Esophagus muscularis mucosa (tissue), 4 donors: ENCODE measurements at regions not wholly inside any gene's neighbourhood (a gene's known extent, or its start where the extent isn't known, plus 50 kb on each side); places are given as distances from the start of the nearest gene placed in this dataset.

Experiments
- DNase-seq: peaks from one replicate; pipeline ENCODE4 v3.0.0-alpha.2; 2017; ENCODE audit errors: extremely low spot score
- H3K27ac ChIP-seq, 4 donors: fragments of 200-600 bp; sonication (generic); replicated peaks in 1 of 4; 1 replicate in 3 of 4; 2 replicates in 1 of 4; pipeline ENCODE4 v1.5.1; 2016 to 2019; ENCODE audit warnings: mild to moderate bottlenecking in 1 of 4
- H3K27me3 ChIP-seq, 4 donors: fragments of 200-600 bp; sonication (generic); one replicate each; pipeline versions ENCODE4 v1.5.1 to v1.6.0; 2016 to 2019
- H3K36me3 ChIP-seq, 4 donors: fragments of 200-600 bp; sonication (generic); one replicate each; pipeline ENCODE4 v1.5.1; 2016 to 2019
- H3K4me1 ChIP-seq, 4 donors: fragments of 200-600 bp; sonication (generic); one replicate each; pipeline ENCODE4 v1.5.1; 2016 to 2019
- H3K4me3 ChIP-seq, 4 donors: fragments of 200-600 bp; sonication (generic); 1 replicate in 2 of 4; 2 replicates in 2 of 4; pipeline ENCODE4 v1.5.1; 2016 to 2019; ENCODE audit warnings: mild to moderate bottlenecking in 4 of 4, moderate library complexity in 1 of 4
- H3K9me3 ChIP-seq, 4 donors: fragments of 200-600 bp; sonication (generic); 1 replicate in 3 of 4; 2 replicates in 1 of 4; pipeline ENCODE4 v1.5.1; 2016 to 2019
- CTCF ChIP-seq, 3 experiments: fragments of 200-600 bp in 2 of 3; fragments of 450-650 bp in 1 of 3; sonication (generic) in 2 of 3; IDR thresholded peaks; one replicate each; pipeline ENCODE4 v1.5.1; 2017 to 2019; ENCODE audit warnings: antibody characterized with exemption in 3 of 3, mild to moderate bottlenecking in 2 of 3, moderate library complexity in 1 of 3
- EP300 ChIP-seq: sonication (generic); formaldehyde crosslinking; IDR thresholded peaks from one replicate; pipeline ENCODE4 v1.6.1; 2017; ENCODE audit warnings: antibody characterized with exemption
- POLR2A ChIP-seq: fragments of 450-650 bp; IDR thresholded peaks from one replicate; pipeline ENCODE4 v1.6.1; 2017; ENCODE audit warnings: antibody characterized with exemption, moderate library complexity, mild to moderate bottlenecking, low read depth
- POLR2AphosphoS5 ChIP-seq, 2 donors: sonication (generic); formaldehyde crosslinking; IDR thresholded peaks; one replicate each; pipeline ENCODE4 v1.6.1; 2017; ENCODE audit warnings: antibody characterized with exemption in 2 of 2
- WGBS: methylation state at CpG from one replicate; pipeline ENCODE4 v1.1.5; 2018; 5-methylcytosine and 5-hydroxymethylcytosine counted together
- intact Hi-C: fragments of 100-400 bp; cut with DNase I; formaldehyde crosslinking; loops from one replicate; pipeline ENCODE4 v1.15.1; 2023

DNA sequence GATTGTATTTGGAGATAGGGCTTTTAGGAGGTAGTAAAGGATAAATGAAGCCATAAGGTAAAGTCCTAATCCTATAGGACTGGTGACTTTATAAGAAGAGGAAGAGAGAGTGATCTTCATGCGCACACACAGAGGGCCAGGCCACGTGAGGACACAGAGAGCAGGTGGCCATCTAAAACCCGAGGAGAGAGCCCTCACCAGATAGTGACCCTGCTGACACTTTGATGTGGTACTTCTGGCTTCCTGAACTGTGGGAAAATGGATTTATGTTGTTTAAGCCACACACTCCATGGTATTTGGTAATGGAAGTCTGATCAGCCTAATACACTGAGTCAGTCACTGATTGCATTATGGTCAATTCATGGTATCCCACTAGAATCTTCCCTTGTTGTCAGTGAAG lies 164.9 kb upstream of the TAPT1 start:
- TF ChIP-seq POLR2A (no peak), CTCF (IDR thresholded peaks at IDR 0.05) (no peak), POLR2AphosphoS5 (IDR thresholded peaks at IDR 0.05) (no peak), EP300 (no peak)
- DNase-seq = no peak
- H3K27me3 ChIP-seq = no peaks in the 10 kb centered on the region
- no peak overlapping the region for H3K27ac ChIP-seq
- H3K4me3 ChIP-seq = no peak overlapping the region
- 89% methylated on average over 3 of the region's 3 CpGs for WGBS
- intact Hi-C loops = no loop called here
- no peaks in the 10 kb centered on the region for H3K9me3 ChIP-seq
- H3K36me3 ChIP-seq = no peaks in the 10 kb centered on the region
- no peaks in the 10 kb centered on the region for H3K4me1 ChIP-seq

DNA sequence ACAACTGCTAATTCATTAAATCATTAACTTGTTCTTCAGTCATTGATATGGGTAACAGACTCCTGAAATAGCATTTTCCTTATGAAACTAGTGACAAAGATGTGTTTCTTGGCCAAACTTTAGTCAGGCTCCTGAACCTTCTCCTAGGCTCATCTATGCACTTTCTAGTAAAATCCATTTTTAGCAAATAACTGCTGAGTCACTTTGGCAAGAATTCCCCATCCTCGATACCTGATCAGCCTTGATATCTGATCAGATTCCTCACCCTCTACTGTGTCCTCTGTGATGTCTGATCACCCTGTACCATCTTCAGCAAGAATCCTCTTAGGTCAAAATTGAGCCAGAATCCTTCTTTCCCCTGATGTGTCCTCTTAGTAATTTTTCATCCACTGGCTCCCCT lies 161.2 kb upstream of the TAPT1 start:
- Histone ChIP-seq H3K4me3 (no peak overlapping the region), H3K27me3 (no peaks in the 10 kb centered on the region), H3K27ac (no peak overlapping the region), H3K9me3 (no peaks in the 10 kb centered on the region), H3K4me1 (peaks cover 0 to 4% (median 2%) of the 10 kb centered on the region in 4 donors), H3K36me3 (no peaks in the 10 kb centered on the region)
- no peak for DNase-seq
- intact Hi-C loops = no loop called here
- no peak for TF ChIP-seq EP300
- TF ChIP-seq POLR2AphosphoS5 (IDR thresholded peaks at IDR 0.05) = no peak
- no peak for TF ChIP-seq CTCF (IDR thresholded peaks at IDR 0.05)
- no peak for TF ChIP-seq POLR2A
- WGBS = 94% methylated on average over 1 of the region's 1 CpG

DNA sequence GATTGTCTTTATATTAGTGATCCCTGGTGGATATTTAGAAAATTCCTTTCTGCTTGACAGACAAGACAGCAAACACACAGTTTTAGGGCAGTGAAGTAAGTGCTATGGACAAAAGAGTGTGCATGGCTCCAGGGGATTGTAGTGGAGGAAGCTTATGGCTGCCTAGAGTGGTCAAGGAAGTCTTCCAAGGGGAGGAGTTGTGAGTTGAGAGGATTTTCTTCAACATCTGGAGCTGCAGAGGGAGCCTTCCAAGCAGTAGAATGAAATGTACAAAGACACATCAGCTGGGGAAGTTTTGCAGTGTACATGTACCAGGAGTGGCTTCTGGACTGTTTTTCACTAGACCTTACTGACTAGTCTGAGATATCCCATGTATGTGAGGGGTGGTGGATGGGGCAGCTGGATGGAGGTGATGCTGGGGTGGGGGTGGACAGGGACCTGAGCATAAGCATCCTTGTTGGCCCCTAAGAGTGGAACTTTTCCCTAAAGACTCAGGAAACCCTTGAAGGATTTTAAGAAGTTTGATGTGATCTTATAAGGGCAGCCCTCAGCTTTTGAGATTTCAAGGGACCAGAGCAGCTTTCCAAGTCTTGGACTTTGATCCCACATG lies 160.5 kb upstream of the TAPT1 start:
- no peaks in the 10 kb centered on the region for H3K36me3 ChIP-seq
- H3K9me3 ChIP-seq = no peaks in the 10 kb centered on the region
- no peak overlapping the region for H3K4me3 ChIP-seq
- no peak overlapping the region for H3K27ac ChIP-seq
- TF ChIP-seq POLR2AphosphoS5 (IDR thresholded peaks at IDR 0.05) = no peak
- TF ChIP-seq CTCF (IDR thresholded peaks at IDR 0.05) = no peak
- TF ChIP-seq EP300 = no peak
- no peak for TF ChIP-seq POLR2A
- H3K4me1 ChIP-seq = peaks cover 0 to 4% (median 2%) of the 10 kb centered on the region in 4 donors
- no peaks in the 10 kb centered on the region for H3K27me3 ChIP-seq
- no peak for DNase-seq
- intact Hi-C loops = no loop called here

- Histone ChIP-seq H3K27ac (no peak overlapping the region), H3K27me3 (no peaks in the 10 kb centered on the region), H3K9me3 (no peaks in the 10 kb centered on the region), H3K4me1 (peaks cover 0 to 4% (median 2%) of the 10 kb centered on the region in 4 donors), H3K36me3 (no peaks in the 10 kb centered on the region), H3K4me3 (no peak overlapping the region)
- intact Hi-C loops = no loop called here
- no peak for DNase-seq
- TF ChIP-seq CTCF (IDR thresholded peaks at IDR 0.05) (no peak), POLR2AphosphoS5 (IDR thresholded peaks at IDR 0.05) (no peak), EP300 (no peak), POLR2A (no peak)
- WGBS = 35% methylated on average over 6 of the region's 6 CpGs
Measured at GRCh38 chr4:16384576-16384975, 158.3 kb upstream of the TAPT1 start.

- Histone ChIP-seq H3K36me3 (no peaks in the 10 kb centered on the region), H3K4me1 (peaks cover 0 to 4% (median 2%) of the 10 kb centered on the region in 4 donors), H3K27ac (no peak overlapping the region), H3K9me3 (no peaks in the 10 kb centered on the region), H3K27me3 (no peaks in the 10 kb centered on the region), H3K4me3 (no peak overlapping the region)
- intact Hi-C loops = no loop called here
- no peak for DNase-seq
- WGBS = 76% methylated on average over 3 of the region's 3 CpGs
- TF ChIP-seq EP300 (no peak), POLR2A (no peak), CTCF (IDR thresholded peaks at IDR 0.05) (no peak), POLR2AphosphoS5 (IDR thresholded peaks at IDR 0.05) (no peak)
Measured at GRCh38 chr4:16382571-16382970, 156.3 kb upstream of the TAPT1 start.
